DND-41 (cell line): ENCODE measurements at regions not wholly inside any gene's neighbourhood (a gene's known extent, or its start where the extent isn't known, plus 50 kb on each side); places are given as distances from the start of the nearest gene placed in this dataset.

ENCODE experiments used
- ATAC-seq: fragments of 200-7000 bp; cut with Tn5 transposase; 3 replicates; pipeline ENCODE4 v1.9.1; 2021; ENCODE audit warnings: low read depth; ENCODE audit not compliant: insufficient read depth
- DNase-seq: peaks from one replicate; pipeline ENCODE4 v3.0.0-alpha.2; 2020
- H2AFZ ChIP-seq: 2 replicates; pipeline ENCODE4 v1.6.0; 2012; ENCODE audit warnings: low read depth, low read length
- H3K27ac ChIP-seq: 2 replicates; pipeline ENCODE4 v1.5.1; 2012; ENCODE audit warnings: low read length, inconsistent platforms
- H3K27me3 ChIP-seq: fragments of 200-600 bp; sonication (generic); 2 replicates; pipeline ENCODE4 v1.6.0; 2012; ENCODE audit warnings: low read length, mild to moderate bottlenecking, inconsistent platforms; ENCODE audit not compliant: insufficient read depth, poor library complexity
- H3K36me3 ChIP-seq: 2 replicates; pipeline ENCODE4 v1.5.1; 2012; ENCODE audit warnings: low read length, inconsistent platforms; ENCODE audit not compliant: insufficient read depth
- H3K4me1 ChIP-seq: 2 replicates; pipeline ENCODE4 v1.5.1; 2012; ENCODE audit warnings: mild to moderate bottlenecking, low read length; ENCODE audit not compliant: insufficient read depth
- H3K4me2 ChIP-seq: 2 replicates; pipeline ENCODE4 v1.6.0; 2012; ENCODE audit warnings: mild to moderate bottlenecking, moderate library complexity, low read length, inconsistent platforms; ENCODE audit not compliant: insufficient read depth
- H3K4me3 ChIP-seq, 2 experiments: fragments of 200-600 bp in 1 of 2; shearing (Covaris generic) in 1 of 2; 2 replicates each; pipeline ENCODE4 v1.5.1; 2012 to 2016; ENCODE audit warnings: inconsistent platforms in 2 of 2, low read length in 2 of 2, mild to moderate bottlenecking in 2 of 2, low read depth in 1 of 2, moderate library complexity in 1 of 2
- H3K79me2 ChIP-seq: 2 replicates; pipeline ENCODE4 v1.6.0; 2012; ENCODE audit warnings: low read length, inconsistent platforms; ENCODE audit not compliant: insufficient read depth
- H3K9ac ChIP-seq: 2 replicates; pipeline ENCODE4 v1.6.0; 2012; ENCODE audit warnings: low read depth, mild to moderate bottlenecking, inconsistent platforms, low read length, moderate library complexity
- H3K9me3 ChIP-seq: 2 replicates; pipeline ENCODE4 v1.5.1; 2012; ENCODE audit warnings: low read length, moderate library complexity, mild to moderate bottlenecking, inconsistent platforms; ENCODE audit not compliant: insufficient read depth, severe bottlenecking
- H4K20me1 ChIP-seq: 2 replicates; pipeline ENCODE4 v1.6.0; 2012; ENCODE audit warnings: low read length; ENCODE audit not compliant: insufficient read depth
- CTCF ChIP-seq: IDR thresholded peaks from 2 replicates; pipeline ENCODE4 v1.5.1; 2012; ENCODE audit warnings: borderline replicate concordance, low read length, moderate library complexity, mild to moderate bottlenecking; ENCODE audit not compliant: poor library complexity, severe bottlenecking; ENCODE audit errors: extremely low read depth
- EZH2 ChIP-seq: IDR thresholded peaks from 3 replicates; pipeline ENCODE4 v1.6.1; 2012; ENCODE audit warnings: borderline replicate concordance, low read depth, mild to moderate bottlenecking, moderate library complexity, low read length, inconsistent platforms; ENCODE audit not compliant: severe bottlenecking

GRCh38 chr10:69718951-69719350 is 82.8 kb upstream of the COL13A1 start:
- Histone ChIP-seq H3K9ac (no peak overlapping the region), H3K27ac (no peak overlapping the region), H3K4me2 (no peak overlapping the region), H3K36me3 (no peaks in the 10 kb centered on the region), H2AFZ (no peak overlapping the region), H3K4me3 (no peak overlapping the region), H3K27me3 (no peaks in the 10 kb centered on the region), H3K4me1 (no peaks in the 10 kb centered on the region), H3K79me2 (no peaks in the 10 kb centered on the region), H3K9me3 (no peaks in the 10 kb centered on the region), H4K20me1 (no peaks in the 10 kb centered on the region)
- TF ChIP-seq CTCF (no peak), EZH2 (no peak)
- DNase-seq (no peak), ATAC-seq (no peak)

GRCh38 chr10:69721690-69722310 is 79.9 kb upstream of the COL13A1 start:
- Histone ChIP-seq H3K36me3 (no peaks in the 10 kb centered on the region), H3K27me3 (no peaks in the 10 kb centered on the region), H4K20me1 (no peaks in the 10 kb centered on the region; the same call in 1 of the 2 replicates), H3K4me2 (no peak overlapping the region), H3K9ac (no peak overlapping the region), H3K79me2 (no peaks in the 10 kb centered on the region), H2AFZ (no peak overlapping the region), H3K9me3 (no peaks in the 10 kb centered on the region), H3K4me3 (no peak overlapping the region), H3K27ac (no peak overlapping the region), H3K4me1 (no peaks in the 10 kb centered on the region)
- ATAC-seq = no peak
- no peak for DNase-seq
- TF ChIP-seq CTCF = no peak
- TF ChIP-seq EZH2 = no peak

- no peaks in the 10 kb centered on the region for H3K79me2 ChIP-seq
- H3K9me3 ChIP-seq = no peaks in the 10 kb centered on the region
- no peaks in the 10 kb centered on the region for H3K36me3 ChIP-seq
- no peak for ATAC-seq
- H3K4me1 ChIP-seq = no peaks in the 10 kb centered on the region
- DNase-seq = no peak
- TF ChIP-seq CTCF (no peak), EZH2 (no peak)
- H3K4me3 ChIP-seq = no peak overlapping the region
- no peaks in the 10 kb centered on the region; the same call in 1 of the 2 replicates for H4K20me1 ChIP-seq
- no peak overlapping the region for H3K27ac ChIP-seq
- H2AFZ ChIP-seq = no peak overlapping the region
- no peak overlapping the region for H3K4me2 ChIP-seq
- no peaks in the 10 kb centered on the region for H3K27me3 ChIP-seq
- H3K9ac ChIP-seq = no peak overlapping the region
Measured at GRCh38 chr10:69723653-69724052, 78.1 kb upstream of the COL13A1 start.

GRCh38 chr10:69726850-69727249 is 74.9 kb upstream of the COL13A1 start:
- Histone ChIP-seq H3K4me3 (no peak overlapping the region), H3K27me3 (no peaks in the 10 kb centered on the region), H2AFZ (no peak overlapping the region), H3K9ac (no peak overlapping the region), H3K27ac (no peak overlapping the region), H3K4me2 (no peak overlapping the region), H3K4me1 (no peaks in the 10 kb centered on the region), H4K20me1 (peaks cover 3% of the 10 kb centered on the region; the same call in 1 of the 2 replicates), H3K9me3 (no peaks in the 10 kb centered on the region), H3K79me2 (no peaks in the 10 kb centered on the region), H3K36me3 (no peaks in the 10 kb centered on the region)
- no peak for TF ChIP-seq CTCF
- no peak for TF ChIP-seq EZH2
- DNase-seq (no peak), ATAC-seq (no peak)
